ENCODE measurements at regions not wholly inside any gene's neighbourhood (a gene's known extent, or its start where the extent isn't known, plus 50 kb on each side); places are given as distances from the start of the nearest gene placed in this dataset.

DNA sequence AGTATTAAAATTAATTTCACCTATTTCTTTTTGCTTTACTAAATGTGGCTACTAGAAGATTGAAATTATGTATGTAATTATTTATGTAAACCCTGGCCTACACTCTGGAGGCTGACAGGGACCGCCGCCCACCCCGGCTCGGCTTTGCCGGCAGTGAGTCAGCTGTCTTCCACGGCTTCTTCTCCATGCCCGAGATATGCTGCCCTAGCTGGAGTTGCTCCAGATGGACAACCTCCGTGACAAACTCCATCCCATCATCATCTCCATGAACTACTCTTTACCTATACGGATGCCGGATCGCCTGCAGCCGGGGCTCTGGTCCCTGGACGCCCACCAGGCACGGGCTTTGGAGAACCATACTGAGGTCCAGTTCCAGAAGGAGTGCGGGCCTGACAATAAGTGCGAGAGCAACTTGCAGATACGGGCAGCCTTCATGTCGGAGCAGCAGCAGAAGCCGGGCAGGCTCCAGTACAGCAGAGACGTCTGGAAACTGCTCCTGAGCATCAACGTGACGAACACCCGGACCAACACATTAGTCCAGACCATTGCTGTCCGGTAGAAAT is 86.9 kb upstream of the NID2 start:
- 93 to 94% methylated on average over 24 of the region's 24 CpGs for WGBS, 2 donors
- TF ChIP-seq, protein P1, sequence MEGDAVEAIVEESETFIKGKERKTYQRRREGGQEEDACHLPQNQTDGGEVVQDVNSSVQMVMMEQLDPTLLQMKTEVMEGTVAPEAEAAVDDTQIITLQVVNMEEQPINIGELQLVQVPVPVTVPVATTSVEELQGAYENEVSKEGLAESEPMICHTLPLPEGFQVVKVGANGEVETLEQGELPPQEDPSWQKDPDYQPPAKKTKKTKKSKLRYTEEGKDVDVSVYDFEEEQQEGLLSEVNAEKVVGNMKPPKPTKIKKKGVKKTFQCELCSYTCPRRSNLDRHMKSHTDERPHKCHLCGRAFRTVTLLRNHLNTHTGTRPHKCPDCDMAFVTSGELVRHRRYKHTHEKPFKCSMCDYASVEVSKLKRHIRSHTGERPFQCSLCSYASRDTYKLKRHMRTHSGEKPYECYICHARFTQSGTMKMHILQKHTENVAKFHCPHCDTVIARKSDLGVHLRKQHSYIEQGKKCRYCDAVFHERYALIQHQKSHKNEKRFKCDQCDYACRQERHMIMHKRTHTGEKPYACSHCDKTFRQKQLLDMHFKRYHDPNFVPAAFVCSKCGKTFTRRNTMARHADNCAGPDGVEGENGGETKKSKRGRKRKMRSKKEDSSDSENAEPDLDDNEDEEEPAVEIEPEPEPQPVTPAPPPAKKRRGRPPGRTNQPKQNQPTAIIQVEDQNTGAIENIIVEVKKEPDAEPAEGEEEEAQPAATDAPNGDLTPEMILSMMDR (IDR thresholded peaks at IDR 0.05): no peak
- no peak for TF ChIP-seq POLR2A (IDR thresholded peaks at IDR 0.05)

DNA sequence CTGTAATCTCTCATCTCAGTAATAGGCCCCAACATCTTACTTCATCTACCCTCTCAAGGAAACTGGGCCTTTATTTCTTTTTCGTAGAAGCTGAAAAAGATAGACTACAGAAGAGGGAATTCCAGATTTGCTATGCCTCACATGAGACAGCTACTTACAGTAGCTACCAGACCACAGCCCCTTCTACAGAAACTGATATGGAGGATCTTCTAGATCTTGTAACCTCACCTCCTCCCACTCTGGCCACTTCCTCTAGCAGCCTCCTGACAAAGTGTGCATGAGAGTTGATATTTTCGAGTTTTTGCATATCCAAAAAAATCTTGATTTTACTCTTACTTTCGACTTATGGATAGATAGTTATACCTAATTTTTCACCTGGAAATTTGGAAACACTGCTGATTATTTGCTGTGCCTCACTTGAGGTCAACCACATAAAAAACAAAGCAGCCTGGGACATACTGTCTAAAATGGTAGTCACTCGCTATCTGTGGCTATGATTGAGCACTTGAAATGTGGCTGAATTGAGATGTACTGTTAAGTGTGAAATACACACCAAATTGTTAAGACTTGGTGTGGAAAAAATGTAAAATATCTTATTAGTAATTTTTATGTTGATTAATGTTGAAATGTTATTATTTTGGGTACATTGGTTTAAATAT is 86.3 kb upstream of the NID2 start:
- Histone ChIP-seq H3K4me3 (replicated peaks in 1 of 3) (no peak overlapping the region), H3K36me3 (no peaks in the 10 kb centered on the region), H3K27ac (no peak overlapping the region), H3K9me3 (no peaks in the 10 kb centered on the region), H3K4me1 (no peaks in the 10 kb centered on the region), H3K27me3 (no peaks in the 10 kb centered on the region)
- no peak for DNase-seq
- intact Hi-C loops (cut with DNase I): no loop called here
- no peak for TF ChIP-seq POLR2A (IDR thresholded peaks at IDR 0.05)
- TF ChIP-seq, protein P1 (IDR thresholded peaks at IDR 0.05): no peak
- 91 to 96% methylated on average over 4 of the region's 4 CpGs for WGBS, 2 donors

More for the DNA sequence above, 86.9 kb upstream of the NID2 start:
- Histone ChIP-seq H3K4me1 (no peaks in the 10 kb centered on the region), H3K27ac (no peak overlapping the region), H3K9me3 (no peaks in the 10 kb centered on the region), H3K36me3 (no peaks in the 10 kb centered on the region), H3K4me3 (replicated peaks in 1 of 3) (no peak overlapping the region), H3K27me3 (no peaks in the 10 kb centered on the region)
- DNase-seq: no peak
- intact Hi-C loops (cut with DNase I): no loop called here

DNA sequence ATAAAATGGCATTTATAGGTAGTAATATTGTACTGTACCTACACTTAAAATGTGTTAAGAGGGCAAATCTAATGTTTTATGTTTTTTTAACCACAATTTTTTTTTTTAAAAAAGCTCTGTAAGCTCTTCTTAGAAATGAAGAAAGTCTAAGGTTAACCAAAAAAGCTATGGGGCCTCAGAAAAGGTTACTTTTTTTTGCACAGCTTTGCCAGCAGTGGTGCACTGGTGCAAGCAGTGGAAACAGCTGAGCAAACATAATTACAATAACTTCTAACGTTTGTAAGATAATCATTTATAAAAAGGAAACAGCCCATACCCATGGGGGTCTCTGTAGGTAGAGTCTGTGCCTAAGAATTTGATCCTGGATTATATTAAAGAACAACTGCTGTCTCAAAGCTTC is 85.1 kb upstream of the NID2 start:
- H3K4me1 ChIP-seq: no peaks in the 10 kb centered on the region
- no peak for DNase-seq
- intact Hi-C loops (cut with DNase I): no loop called here
- H3K36me3 ChIP-seq: no peaks in the 10 kb centered on the region
- H3K27ac ChIP-seq: no peak overlapping the region
- H3K4me3 ChIP-seq (replicated peaks in 1 of 3): no peak overlapping the region
- no peak for TF ChIP-seq POLR2A (IDR thresholded peaks at IDR 0.05)
- TF ChIP-seq, protein P1 (IDR thresholded peaks at IDR 0.05): no peak
- WGBS, 2 donors: 4 to 7% methylated on average over 1 of the region's 1 CpG
- no peaks in the 10 kb centered on the region for H3K9me3 ChIP-seq
- H3K27me3 ChIP-seq: no peaks in the 10 kb centered on the region

DNA sequence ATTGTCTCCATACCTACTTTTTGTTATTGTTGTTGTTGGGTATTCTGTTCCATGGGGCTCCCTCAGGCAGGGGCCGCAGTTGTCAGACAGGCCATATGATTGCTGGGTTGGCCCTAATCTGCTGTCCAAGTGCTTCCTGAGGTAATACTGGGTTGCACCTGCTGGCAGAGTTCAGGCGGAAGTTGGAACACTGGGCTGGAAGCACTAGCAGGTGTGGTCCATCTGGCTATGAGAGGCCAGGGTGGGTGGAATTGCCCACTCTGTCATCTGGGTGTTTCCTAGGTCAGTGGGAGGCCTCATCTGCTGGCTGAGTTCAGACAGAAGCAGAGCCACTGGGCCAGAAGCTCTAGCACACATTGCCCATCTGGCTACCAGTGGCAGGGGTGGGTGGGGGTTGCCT is 81.3 kb upstream of the NID2 start:
- intact Hi-C loops (cut with DNase I): no loop called here
- Histone ChIP-seq H3K4me3 (replicated peaks in 1 of 3) (no peak overlapping the region), H3K27ac (no peak overlapping the region), H3K36me3 (no peaks in the 10 kb centered on the region), H3K27me3 (no peaks in the 10 kb centered on the region), H3K9me3 (no peaks in the 10 kb centered on the region), H3K4me1 (no peaks in the 10 kb centered on the region)
- DNase-seq: no peak
- WGBS, 2 donors: 93 to 95% methylated on average over 2 of the region's 2 CpGs
- TF ChIP-seq, protein P1 (IDR thresholded peaks at IDR 0.05): no peak
- TF ChIP-seq POLR2A (IDR thresholded peaks at IDR 0.05): no peak

DNA sequence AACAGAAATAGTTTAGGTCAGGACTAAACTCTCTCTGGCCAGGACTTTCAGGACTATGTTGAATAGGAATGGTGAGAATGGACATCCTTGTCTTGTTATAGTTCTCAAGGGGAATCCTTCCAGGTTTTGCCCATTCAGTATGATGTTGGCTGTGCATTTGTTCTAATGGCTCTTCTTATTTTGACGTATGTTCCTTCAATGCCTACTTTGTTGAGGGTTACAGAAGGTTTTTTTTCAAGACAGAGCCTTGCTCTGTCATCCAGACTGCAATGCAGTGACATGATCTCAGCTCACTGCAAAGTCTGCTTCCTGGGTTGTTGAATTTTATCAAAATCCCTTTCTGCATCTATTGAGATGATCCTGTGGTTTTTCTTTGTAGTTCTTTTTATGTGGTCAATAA is 79.5 kb upstream of the NID2 start:
- H3K4me3 ChIP-seq (replicated peaks in 1 of 3): no peak overlapping the region
- TF ChIP-seq, protein P1 (IDR thresholded peaks at IDR 0.05): no peak
- TF ChIP-seq POLR2A (IDR thresholded peaks at IDR 0.05): no peak
- no peaks in the 10 kb centered on the region for H3K27me3 ChIP-seq
- H3K36me3 ChIP-seq: no peaks in the 10 kb centered on the region
- intact Hi-C loops (cut with DNase I): no loop called here
- WGBS, 2 donors: 74 to 82% methylated on average over 1 of the region's 1 CpG
- no peak for DNase-seq
- H3K9me3 ChIP-seq: no peaks in the 10 kb centered on the region
- H3K27ac ChIP-seq: no peak overlapping the region
- H3K4me1 ChIP-seq: no peaks in the 10 kb centered on the region

Data from thyroid gland (tissue), 4 donors.